HG02970 (cell line): ENCODE measurements at regions not wholly inside any gene's neighbourhood (a gene's known extent, or its start where the extent isn't known, plus 50 kb on each side); places are given as distances from the start of the nearest gene placed in this dataset.
"Not testable (repeated sequence)": the region's sequence is repeated elsewhere in the genome, so short reads cannot be mapped to it uniquely, and the experiment has no call there.

Experiments used
- ATAC-seq: cut with Tn5 transposase; IDR thresholded peaks from one replicate; pipeline ENCODE4 v1.9.1; 2021; ENCODE audit warnings: mild to moderate bottlenecking, moderate library complexity, moderate number of reproducible peaks; ENCODE audit not compliant: unreplicated experiment, low FRiP score

GRCh38 chr2:83365476-83365875 lies 1093.6 kb downstream of the SUCLG1 start:
- ATAC-seq = no peak

- no peak for ATAC-seq
Observed at GRCh38 chr2:83364264-83364663, 1094.8 kb downstream of the SUCLG1 start.

- not testable (repeated sequence) for ATAC-seq
Observed at GRCh38 chr2:83363138-83363537, 1095.9 kb downstream of the SUCLG1 start.

- no peak for ATAC-seq
Observed at GRCh38 chr2:83359336-83359735, 1099.7 kb downstream of the SUCLG1 start.

- ATAC-seq = no peak
Observed at GRCh38 chr2:83342860-83343329, 1116.2 kb downstream of the SUCLG1 start.

- no peak for ATAC-seq
Observed at GRCh38 chr2:83340424-83340823, 1118.7 kb downstream of the SUCLG1 start.

GRCh38 chr2:83339942-83340341 lies 1119.1 kb downstream of the SUCLG1 start:
- ATAC-seq = not testable (repeated sequence)

GRCh38 chr2:83331810-83332209 lies 1127.3 kb downstream of the SUCLG1 start:
- ATAC-seq = no peak

- ATAC-seq = no peak
Observed at GRCh38 chr2:83323038-83323437, 1136.0 kb downstream of the SUCLG1 start.

- no peak for ATAC-seq
Observed at GRCh38 chr2:83320053-83320452, 1139.0 kb downstream of the SUCLG1 start.

- ATAC-seq = no peak
Observed at GRCh38 chr2:83305758-83306378, 1153.2 kb downstream of the SUCLG1 start.

- no peak for ATAC-seq
Observed at GRCh38 chr2:83291083-83291482, 1168.0 kb downstream of the SUCLG1 start.

GRCh38 chr2:83282841-83283240 lies 1176.2 kb downstream of the SUCLG1 start:
- no peak for ATAC-seq

- no peak for ATAC-seq
Observed at GRCh38 chr2:83282043-83282795, 1176.9 kb downstream of the SUCLG1 start.

GRCh38 chr2:83280391-83280790 lies 1178.7 kb downstream of the SUCLG1 start:
- ATAC-seq = no peak

- no peak for ATAC-seq
Observed at GRCh38 chr2:83273322-83273721, 1185.8 kb downstream of the SUCLG1 start.

GRCh38 chr2:83261591-83262136 lies 1197.4 kb downstream of the SUCLG1 start:
- ATAC-seq = no peak

GRCh38 chr2:83253848-83254247 lies 1205.2 kb downstream of the SUCLG1 start:
- no peak for ATAC-seq

GRCh38 chr2:83251321-83251872 lies 1207.7 kb downstream of the SUCLG1 start:
- ATAC-seq = no peak

GRCh38 chr2:83245806-83246537 lies 1213.1 kb downstream of the SUCLG1 start:
- ATAC-seq = not testable (repeated sequence)

GRCh38 chr2:83240611-83241010 lies 1218.5 kb downstream of the SUCLG1 start:
- ATAC-seq = no peak
